Lung microvascular endothelial cell (primary cell): ENCODE measurements at regions not wholly inside any gene's neighbourhood (a gene's known extent, or its start where the extent isn't known, plus 50 kb on each side); places are given as distances from the start of the nearest gene placed in this dataset.
"Not testable (repeated sequence)": the region's sequence is repeated elsewhere in the genome, so short reads cannot be mapped to it uniquely, and the experiment has no call there.

Source experiments
- DNase-seq, 2 donors: peaks; one replicate each; pipeline versions ENCODE4 v3.0.0 to v3.0.0-alpha.2; 2010; ENCODE audit warnings: low read depth in 2 of 2

DNA sequence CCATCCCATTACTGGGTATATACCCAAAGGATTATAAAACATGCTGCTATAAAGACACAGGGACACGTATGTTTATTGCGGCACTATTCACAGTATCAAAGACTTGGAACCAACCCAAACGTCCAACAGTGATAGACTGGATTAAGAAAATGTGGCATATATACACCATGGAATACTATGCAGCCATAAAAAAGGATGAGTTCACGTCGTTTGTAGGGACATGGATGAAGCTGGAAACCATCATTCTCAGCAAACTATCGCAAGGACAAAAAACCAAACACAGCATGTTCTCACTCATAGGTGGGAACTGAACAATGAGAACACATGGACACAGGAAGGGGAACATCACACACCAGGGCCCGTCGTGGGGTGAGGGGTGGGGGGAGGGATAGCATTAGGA, 106.1 kb downstream of the CHD1L start:
- DNase-seq, result not testable (repeated sequence)

DNA sequence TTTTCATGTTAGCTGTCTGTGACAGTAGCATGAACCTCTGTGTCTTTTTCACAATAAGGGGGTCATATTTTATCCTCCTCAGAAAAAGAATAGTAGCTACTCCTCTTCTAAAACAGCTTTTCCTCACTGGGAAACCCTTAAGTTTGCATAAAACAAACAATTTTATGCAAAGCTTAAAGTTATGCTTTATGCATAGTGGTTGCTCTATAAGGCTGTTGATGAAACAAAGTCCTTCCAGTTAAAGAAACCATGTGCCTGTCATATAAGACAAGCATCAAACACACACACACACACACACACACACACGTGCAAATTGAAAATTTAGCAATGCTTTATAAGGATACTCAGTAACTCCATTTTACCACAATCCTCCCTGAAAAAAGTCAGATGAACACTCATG, 107.0 kb downstream of the CHD1L start:
- no peak for DNase-seq

DNA sequence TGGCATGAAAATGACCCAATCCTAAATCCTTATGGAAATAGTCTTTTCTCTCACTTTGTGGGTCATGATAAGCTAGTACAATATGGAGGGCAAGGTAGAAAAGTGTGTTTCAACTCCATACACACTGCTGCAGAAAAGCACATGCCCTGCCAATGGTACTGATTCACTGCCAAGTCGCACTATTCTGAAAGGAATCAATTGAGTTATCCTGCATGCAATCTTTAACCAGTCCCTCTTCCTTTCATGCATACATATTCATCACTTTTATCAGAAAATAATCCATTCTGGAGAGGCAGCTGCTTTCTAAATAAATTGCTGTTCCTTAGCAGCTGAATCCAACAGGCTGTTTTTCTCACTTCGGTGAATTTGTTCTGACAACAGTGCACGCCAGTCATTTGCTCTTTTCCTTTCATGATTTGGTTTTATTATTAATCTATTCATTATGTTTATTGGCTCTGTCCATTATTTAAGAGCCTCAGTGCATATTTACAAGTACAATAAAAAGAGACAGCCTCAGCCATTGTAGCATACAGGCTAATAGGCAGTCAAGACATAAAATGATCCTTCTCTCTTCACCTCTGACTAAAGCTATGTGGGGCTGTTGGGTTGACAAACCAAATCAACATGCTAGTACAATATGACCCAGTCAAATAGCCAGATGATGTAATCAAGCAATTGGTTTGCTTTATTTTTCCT, 108.8 kb downstream of the CHD1L start:
- no peak for DNase-seq

DNA sequence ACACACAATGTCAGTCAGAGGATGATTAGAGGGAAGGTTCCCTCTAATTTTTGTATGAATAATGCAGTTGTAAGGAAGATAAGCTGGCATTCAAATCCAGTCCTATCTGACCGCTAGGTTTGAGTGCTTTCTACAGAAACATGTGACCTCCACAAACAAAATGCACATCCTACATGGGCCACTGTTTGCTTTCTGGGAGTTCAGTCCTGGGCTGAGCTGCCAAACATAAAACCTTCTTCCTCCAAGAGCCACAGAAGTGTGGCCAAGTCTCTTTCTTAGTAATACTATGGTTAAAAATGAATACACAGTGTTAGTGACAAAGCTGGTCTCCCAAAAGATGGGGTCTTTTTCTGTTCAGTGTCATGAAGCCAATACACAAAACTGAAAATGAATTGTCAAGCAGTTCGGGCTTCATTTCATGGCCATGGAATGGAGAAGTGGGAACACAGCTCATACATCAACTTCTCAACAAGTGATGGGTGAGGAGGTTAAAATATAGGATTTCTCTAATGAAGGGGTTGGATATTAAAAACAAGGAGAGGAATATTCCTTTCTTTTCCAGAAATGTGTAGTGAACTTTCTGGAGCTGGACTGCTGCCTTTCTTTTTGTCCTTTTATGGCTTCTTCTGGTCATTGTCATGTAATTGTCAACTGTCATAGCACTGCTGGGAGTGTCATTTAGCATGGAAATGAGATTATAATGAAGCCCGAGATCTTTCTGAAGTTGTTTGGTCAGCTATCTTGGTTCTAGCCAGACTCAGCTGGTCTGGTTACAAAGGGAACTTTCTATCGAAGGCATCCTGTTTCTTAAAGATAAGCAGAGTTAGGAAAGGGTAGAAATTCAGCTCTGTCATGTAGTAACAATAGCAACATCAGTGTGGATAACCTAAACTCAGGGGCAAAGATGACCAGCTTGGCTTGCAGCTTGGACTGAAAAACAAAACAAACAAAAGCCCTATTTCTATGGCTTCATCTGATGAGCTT, 135.1 kb downstream of the CHD1L start:
- DNase-seq, result no peak

DNA sequence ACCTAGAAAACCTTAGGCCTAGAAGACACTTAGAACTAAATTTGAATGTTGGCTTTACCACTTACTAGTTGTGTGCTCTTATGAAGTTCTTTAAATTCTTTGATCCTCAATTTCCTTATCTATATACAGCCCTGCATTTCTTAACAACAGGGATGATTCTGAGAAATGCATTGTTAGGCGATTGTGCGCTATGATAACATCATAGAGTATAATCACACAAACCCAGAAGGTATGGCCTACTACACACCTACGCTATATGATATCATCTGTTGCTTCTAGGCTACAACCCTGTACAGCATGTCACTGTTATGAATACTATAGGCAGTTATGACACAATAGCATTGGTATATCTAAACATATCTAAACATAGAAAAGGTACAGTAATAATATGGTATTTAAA, 137.4 kb downstream of the CHD1L start:
- no peak for DNase-seq

DNA sequence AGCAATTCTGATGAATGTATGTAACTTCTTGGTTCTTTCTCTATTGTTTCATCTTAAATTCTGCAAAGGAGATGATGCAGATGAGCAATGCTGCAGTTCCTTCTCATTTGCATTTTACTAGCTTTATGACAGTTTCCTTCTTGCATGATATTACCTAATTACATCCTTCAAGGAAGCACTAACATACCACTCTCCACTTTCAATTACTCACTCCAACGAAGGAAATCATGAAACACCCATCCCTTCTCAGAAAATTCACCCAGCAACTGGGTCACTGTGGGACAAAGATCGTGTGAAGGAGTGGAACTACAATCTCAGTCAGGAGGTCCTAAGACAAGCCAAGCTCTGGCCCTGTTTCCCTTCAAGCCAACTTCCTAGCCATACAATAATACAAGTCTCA, 142.3 kb downstream of the CHD1L start:
- DNase-seq, result no peak

DNA sequence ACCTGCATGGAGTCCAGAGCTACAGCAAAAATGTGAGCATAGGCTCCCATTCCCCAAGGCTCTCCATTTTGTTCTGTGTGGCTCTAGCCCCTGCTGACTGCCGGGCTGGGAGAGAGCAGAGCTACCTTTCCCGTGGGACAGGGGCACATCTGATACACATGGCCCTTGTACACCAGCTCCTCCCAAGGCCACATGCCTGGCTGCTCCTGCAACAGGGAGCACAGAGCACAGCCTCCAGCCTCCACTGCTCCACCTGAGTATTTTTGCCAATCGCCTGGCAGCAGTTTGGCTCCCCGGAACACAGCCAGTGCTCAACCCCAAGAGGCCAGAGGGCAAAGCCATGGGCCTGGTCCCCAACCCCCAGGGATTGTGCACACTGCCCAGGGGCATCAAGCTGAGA, 146.5 kb downstream of the CHD1L start:
- no peak for DNase-seq

DNA sequence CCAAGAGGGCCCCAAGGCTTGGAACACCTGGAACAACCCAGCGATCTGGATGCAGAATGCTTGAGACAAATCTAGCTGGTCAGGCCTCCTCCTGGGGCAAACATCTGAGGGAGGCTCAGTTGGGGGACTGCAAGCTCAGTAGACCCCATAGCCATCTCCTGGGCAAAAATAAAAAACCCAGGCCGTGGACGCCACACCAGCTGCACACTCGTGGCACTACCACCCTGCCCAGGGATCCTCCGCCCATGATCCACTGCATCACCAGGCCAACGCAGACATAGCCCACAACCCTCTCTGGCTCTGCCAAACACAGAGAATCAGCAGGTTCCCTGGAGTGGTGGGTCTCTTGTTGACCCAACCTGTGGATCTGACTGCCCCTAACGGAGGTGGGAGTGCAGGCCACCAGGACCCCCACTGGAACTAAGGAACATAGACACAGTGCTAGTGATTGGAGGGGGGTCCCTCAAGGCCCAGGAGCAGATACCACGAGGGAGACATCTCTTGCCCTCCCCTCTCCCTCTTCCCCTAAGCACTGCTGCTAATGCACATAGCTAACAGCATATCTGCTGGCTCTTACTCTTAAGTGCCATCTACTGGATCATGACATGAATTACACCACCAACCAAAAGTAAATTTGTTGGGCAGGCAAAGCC, 147.2 kb downstream of the CHD1L start:
- DNase-seq, result peak; percentile 56 to 78

DNA sequence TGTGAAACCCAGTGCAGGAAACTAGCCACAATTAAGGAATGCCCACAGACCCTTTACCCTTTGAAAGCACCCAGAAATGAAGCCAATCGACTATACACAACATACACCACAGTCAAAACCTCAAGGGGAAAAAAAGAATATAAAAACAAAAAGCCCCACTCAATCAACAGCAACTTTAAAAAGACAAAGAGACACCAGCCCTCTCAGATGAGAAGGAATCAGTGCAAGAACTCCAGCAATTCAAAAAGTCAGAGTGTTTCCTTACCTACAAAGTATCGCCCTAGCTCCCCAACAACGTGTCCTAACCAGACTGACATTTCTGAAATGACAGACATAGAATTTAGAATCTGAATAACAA, 147.7 kb downstream of the CHD1L start:
- DNase-seq, result no peak

DNA sequence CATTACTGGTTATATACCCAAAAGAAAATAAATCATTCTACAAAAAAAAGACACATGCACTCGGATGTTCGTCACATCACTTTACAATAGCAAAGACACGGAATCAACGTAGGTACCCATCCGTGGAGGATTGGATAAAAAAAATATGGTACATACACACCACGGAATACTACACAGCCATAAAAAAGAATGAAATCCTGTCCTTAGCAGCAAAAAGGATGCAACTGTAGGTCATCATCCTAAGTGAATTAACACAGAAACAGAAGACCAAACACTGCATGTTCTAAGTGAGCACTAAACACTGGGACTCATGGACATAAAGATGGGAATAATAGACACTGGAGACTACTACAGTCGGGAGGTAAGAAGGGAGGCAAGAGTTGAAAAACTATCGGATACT, 148.6 kb downstream of the CHD1L start:
- no peak for DNase-seq

DNA sequence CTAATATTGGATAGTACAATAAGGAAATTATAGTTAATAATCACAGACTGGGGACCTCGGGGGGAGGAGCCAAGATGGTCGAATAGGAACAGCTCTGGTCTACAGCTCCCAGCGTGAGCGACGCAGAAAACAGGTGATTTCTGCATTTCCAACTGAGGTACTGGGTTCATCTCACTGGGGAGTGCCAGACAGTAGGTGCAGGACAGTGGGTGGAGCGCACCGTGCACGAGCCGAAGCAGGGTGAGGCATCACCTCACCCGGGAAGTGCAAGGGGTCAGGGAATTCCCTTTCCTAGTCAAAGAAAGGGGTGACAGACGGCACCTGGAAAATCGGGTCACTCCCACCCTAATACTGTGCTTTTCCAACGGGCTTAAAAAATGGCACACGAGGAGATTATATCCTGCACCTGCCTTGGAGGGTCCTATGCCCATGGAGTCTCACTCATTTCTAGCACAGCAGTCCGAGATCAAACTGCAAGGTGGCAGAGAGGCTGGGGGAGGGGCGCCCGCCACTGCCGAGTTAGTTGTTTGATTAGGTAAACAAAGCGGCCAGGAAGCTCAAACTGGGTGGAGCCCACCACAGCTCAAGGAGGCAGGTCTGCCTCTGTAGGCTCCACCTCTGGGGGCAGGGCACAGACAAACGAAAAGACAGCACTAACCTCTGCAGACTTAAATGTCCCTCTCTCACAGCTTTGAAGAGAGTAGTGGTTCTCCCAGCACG, 138.8 kb upstream of the BCL9 start:
- not testable (repeated sequence) for DNase-seq

DNA sequence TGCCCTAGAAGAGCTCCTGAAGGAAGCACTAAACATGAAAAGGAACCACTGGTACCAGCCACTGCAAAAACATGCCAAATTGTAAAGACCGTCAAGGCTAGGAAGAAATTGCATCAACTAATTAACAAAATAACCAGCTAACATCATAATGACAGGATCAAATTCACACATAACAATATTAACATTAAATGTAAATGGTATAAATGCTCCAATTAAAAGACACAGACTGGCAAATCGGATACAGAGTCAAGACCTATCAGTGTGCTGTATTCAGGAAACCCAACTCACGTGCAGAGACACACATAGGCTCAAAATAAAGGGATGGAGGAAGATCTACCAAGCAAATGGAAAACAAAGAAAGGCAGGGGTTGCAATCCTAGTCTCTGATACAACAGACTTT, 137.0 kb upstream of the BCL9 start:
- DNase-seq, result not testable (repeated sequence)

DNA sequence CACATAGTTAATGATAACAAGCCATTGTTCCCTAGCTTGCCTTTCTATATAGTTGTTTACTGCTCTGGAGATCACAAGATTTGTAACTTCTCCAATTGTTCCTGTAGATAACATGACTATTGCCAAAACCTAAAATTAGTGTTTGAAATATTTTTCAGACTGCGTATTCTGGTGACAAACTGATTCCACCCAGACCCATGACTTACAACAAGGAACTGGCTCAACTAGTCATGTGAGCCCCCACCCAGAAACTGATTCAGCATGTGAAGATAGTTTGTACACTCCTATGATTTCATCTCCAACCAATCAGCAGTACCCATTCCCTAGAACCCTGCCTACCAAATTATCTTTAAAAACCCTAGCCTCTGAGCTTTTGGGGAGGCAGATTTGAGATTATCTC, 131.4 kb upstream of the BCL9 start:
- DNase-seq, result no peak

DNA sequence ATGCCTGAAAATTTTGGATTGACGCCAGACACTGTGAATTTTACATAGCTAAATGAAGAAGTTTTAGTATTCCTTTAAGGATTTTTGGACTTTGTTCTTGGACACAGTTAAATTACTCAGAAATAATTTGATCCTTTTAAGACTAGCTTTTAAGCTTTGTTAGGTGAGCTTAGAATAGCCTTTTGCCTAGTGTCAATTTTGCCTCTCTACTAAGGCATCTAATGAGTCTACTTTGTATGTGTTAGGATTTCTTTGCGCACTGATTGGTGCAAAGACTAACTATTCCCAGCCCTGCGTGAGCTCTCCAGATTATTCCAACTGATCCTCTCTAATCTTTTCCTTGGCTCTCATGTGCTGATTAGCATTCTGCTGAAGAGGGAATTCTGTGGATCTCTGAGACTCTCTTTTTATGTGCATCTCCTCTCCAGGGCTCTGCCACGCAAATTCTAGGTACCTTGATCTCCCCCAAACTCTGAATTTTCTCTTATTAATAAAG, 128.1 kb upstream of the BCL9 start:
- no peak for DNase-seq

DNA sequence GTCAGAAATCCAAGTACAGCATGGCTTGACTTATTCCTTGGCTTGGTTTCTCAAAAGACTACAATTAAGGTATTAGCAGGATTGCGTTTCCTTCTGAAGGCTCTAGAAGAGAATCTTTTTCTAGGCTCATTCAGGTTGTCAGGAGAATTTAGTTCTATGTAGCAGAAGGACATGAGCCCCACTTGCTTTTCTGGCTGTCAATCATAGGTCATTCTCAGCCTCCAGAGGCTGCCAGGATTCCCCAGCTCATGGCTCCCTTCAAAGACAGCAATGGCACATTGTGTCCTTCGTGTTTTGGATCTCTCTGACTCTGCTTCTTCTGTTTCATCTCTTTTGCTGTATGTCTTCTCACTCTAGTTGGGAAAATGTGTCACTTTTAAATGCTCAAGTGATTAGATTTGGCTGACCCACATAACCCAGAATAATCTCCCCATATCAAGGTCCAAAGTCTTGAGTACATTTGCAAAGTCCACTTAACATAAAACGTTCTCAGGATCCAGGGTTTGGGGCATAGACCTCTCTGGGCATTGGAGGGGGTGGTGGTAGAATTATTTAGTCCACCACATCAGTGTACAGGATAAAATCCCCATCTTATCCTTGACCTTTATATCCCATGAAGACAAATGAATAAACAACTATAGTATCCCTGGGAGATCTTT, 126.7 kb upstream of the BCL9 start:
- no peak for DNase-seq

DNA sequence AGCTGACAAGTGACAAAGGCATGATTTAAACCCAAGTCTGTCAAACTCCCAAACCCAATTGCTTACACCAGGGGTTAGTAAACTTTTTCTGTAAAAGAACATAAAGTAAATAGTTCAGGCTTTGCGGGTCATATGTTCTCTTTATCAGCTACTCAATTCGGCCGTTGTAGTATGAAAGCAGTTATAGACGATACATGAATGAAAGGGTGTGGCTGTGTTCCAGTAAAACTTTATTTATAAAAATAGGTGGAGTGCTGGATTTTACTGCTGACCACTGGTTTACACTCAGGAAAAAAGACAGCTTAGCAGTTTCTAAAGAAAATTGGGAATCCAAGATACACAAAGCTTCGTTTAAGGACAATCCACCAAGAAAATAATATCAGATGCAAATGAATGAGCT, 124.3 kb upstream of the BCL9 start:
- DNase-seq, result no peak

DNA sequence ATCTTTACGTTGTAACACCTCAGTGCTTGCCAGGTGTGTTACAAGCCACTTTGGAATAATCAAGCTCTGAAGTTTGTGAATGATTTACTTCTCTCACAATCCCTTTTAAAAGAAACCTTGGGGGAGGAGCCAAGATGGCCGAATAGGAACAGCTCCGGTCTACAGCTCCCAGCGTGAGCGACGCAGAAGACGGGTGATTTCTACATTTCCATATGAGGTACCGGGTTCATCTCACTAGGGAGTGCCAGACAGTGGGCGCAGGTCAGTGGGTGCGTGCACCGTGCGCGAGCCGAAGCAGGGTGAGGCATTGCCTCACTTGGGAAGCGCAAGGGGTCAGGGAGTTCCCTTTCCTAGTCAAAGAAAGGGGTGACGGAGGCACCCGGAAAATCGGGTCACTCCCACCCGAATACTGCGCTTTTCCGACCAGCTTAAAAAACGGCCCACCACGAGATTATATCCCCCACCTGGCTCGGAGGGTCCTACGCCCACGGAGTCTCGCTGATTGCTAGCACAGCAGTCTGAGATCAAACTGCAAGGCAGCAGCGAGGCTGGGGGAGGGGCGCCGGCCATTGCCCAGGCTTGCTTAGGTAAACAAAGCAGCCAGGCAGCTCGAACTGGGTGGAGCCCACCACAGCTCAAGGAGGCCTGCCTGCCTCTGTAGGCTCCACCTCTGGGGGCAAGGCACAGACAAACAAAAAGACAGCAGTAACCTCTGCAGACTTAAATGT, 118.0 kb upstream of the BCL9 start:
- DNase-seq, result not testable (repeated sequence)

DNA sequence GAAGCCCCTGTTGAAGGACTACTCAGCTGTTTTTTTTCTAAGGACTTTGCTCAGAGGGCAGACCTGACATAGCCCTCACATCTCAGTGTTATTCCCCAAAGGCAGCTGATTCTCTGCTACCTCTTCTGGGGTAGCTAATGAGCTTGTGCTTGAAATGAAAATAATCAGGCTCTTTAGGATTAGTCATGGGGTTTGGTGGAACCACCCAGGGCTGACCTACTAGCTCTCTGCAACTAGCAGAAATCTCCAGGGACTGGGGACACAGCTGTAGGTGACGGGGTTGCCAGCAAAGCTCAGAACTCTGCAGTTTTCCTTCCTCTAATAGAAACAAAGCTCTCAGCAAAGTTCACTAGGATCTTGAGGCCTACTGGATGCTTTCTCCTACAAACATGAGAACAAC, 106.4 kb upstream of the BCL9 start:
- no peak for DNase-seq

DNA sequence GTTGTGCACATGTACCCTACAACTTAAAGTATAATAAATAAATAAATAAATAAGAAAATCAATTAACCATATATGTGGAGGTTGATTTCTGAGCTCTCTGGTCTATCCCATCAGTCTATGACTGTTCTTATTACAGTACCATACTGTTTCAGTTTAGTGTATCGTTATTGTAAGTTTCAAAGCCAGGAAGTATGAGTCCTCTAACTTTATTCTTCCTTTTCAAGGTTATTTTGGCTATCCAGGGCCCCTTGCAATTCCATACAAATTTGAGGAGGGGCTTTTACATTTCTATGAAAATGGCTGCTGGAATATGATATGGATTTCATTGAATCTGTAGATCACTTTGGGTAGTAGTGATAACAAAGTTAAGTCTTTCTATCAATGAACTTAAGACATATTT, 96.9 kb upstream of the BCL9 start:
- DNase-seq, result no peak

DNA sequence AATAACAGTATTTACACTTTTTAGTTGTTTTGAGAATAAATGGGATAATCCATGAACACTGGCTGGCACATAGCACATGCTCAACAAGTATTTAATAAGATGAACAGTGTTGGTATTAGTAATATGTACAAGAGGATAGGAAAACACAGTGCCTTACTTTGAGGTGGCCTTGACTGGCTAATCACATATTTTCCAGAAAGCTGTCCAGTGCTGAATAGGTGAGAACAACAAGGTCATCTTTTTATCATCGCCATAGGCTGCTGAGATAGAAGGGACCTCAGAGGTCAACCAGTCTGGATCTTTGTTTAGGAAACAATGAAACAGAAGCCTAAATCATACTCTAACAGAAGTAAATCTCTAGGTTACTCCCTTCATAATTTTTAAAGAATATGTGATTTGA, 89.7 kb upstream of the BCL9 start:
- DNase-seq, result no peak
